ENCODE measurements at regions not wholly inside any gene's neighbourhood (a gene's known extent, or its start where the extent isn't known, plus 50 kb on each side); places are given as distances from the start of the nearest gene placed in this dataset.
A peak's percentile ranks its signal among the peaks of the same experiment; 100 is the strongest.

DNA sequence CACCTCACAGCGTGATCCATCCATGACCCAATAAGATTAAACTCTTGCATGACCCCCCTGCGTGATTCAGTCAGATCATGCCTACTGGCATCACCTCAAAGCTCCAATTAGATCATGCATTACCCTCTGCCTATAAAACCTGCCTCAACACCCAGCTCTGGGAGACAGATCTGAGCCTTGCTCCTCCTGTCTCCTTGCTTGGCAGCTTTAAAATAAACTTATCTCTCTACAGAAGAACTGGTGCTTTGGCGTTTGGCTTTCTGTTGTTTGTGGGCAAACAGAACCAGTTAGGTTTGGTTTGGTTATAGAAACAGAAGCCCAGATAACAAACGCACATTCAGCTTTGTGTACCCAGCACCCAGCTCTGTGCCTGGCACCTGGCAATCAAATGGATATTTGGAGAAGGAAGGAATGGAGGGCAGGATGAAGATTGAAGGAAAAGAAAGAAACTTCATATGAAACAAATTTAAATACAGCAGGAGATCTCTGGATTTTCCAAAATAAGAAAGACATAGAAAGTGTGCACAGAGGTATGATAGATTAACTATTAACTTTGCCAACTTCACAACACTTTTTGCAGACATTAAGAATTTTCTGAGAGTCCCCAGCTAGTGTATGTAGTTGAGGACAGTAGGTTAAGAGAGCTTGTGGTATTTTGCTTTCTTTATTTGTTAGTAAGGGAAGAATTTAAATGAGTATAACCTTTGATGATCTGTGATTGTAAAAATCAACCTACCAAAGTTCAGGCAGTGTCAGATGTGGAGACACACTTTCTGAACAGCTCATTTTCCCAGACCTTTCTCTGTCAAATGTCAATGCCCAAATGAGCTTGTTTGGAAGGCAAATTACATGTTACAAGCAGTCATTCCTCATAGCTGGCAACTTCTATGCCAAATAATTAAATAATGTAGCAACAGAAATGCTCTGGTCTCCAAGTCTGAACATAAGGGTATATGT lies 102.1 kb upstream of the ASTN2 start:
- no peak for DNase-seq (ENCODE audit: insufficient read length)
- TF ChIP-seq POLR2AphosphoS5 (IDR thresholded peaks at IDR 0.05; ENCODE audit: low read depth, low read length) (no peak), POLR2A (IDR thresholded peaks at IDR 0.05; ENCODE audit: low read depth, low read length) (no peak), TAF1 (IDR thresholded peaks at IDR 0.05; ENCODE audit: borderline replicate concordance, low read depth, low read length) (no peak)
- FAIRE-seq: no peak

- DNase-seq (ENCODE audit: insufficient read length) (no peak), FAIRE-seq (no peak)
- TF ChIP-seq POLR2AphosphoS5 (IDR thresholded peaks at IDR 0.05; ENCODE audit: low read depth, low read length) (no peak), TAF1 (IDR thresholded peaks at IDR 0.05; ENCODE audit: borderline replicate concordance, low read depth, low read length) (no peak), POLR2A (IDR thresholded peaks at IDR 0.05; ENCODE audit: low read depth, low read length) (no peak)
Observed at GRCh38 chr9:117511852-117512481, 97.1 kb upstream of the ASTN2 start.

- DNase-seq (ENCODE audit: insufficient read length): no peak
- no peak for FAIRE-seq
- TF ChIP-seq POLR2AphosphoS5 (IDR thresholded peaks at IDR 0.05; ENCODE audit: low read depth, low read length): no peak
- no peak for TF ChIP-seq POLR2A (IDR thresholded peaks at IDR 0.05; ENCODE audit: low read depth, low read length)
Observed at GRCh38 chr9:117496307-117496706, 81.5 kb upstream of the ASTN2 start.

GRCh38 chr9:117494401-117495090 lies 79.7 kb upstream of the ASTN2 start:
- FAIRE-seq: no peak

DNA sequence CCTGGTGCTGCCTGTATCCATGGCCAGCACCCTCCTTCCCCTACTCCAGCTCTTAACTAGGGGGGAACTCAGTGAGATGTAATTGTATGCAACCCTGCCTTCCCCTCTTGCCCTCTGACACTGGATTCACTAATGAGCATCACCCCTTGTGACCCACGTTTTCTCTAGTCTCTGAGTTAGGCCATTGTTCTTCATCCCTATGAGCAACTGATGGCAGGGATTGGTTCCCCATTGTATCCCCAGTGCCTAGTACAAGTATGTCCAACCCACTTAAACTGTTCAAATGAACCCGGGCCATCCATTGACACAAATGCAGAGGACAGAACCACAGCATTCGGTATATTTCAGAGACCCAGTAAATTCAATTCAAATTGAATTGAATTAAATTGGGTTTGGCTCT lies 77.6 kb upstream of the ASTN2 start:
- FAIRE-seq: no peak
- TF ChIP-seq POLR2AphosphoS5 (IDR thresholded peaks at IDR 0.05; ENCODE audit: low read depth, low read length) (no peak), POLR2A (IDR thresholded peaks at IDR 0.05; ENCODE audit: low read depth, low read length) (no peak), TAF1 (IDR thresholded peaks at IDR 0.05; ENCODE audit: borderline replicate concordance, low read depth, low read length) (no peak)

More at GRCh38 chr9:117494401-117495090, 79.7 kb upstream of the ASTN2 start:
- no peak for TF ChIP-seq POLR2AphosphoS5 (IDR thresholded peaks at IDR 0.05; ENCODE audit: low read depth, low read length)
- no peak for TF ChIP-seq TAF1 (IDR thresholded peaks at IDR 0.05; ENCODE audit: borderline replicate concordance, low read depth, low read length)
- no peak for TF ChIP-seq POLR2A (IDR thresholded peaks at IDR 0.05; ENCODE audit: low read depth, low read length)
- no peak for DNase-seq (ENCODE audit: insufficient read length)

DNA sequence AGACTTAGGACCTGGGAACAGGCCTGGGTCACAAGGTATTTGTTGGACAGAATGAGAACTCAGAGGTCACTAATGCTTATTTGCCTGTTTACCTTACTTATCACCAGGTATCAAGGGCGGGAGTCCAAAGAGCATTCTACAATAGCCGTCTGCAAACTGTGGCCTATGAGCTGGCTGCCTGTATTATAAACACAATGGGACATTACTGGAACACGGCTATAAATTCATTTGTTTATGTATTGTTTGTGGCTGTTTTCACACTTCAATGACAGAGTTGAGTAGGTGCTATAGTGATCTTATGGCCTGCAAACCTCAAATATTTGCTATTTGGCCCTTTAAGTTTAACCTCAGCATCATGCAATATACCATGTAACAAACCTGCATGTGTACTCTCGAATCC lies 76.6 kb upstream of the ASTN2 start:
- FAIRE-seq (no peak), DNase-seq (ENCODE audit: insufficient read length) (no peak)
- TF ChIP-seq TAF1 (IDR thresholded peaks at IDR 0.05; ENCODE audit: borderline replicate concordance, low read depth, low read length) (no peak), POLR2AphosphoS5 (IDR thresholded peaks at IDR 0.05; ENCODE audit: low read depth, low read length) (no peak), POLR2A (IDR thresholded peaks at IDR 0.05; ENCODE audit: low read depth, low read length) (no peak)

More for the DNA sequence above, 77.6 kb upstream of the ASTN2 start:
- DNase-seq (ENCODE audit: insufficient read length): no peak

DNA sequence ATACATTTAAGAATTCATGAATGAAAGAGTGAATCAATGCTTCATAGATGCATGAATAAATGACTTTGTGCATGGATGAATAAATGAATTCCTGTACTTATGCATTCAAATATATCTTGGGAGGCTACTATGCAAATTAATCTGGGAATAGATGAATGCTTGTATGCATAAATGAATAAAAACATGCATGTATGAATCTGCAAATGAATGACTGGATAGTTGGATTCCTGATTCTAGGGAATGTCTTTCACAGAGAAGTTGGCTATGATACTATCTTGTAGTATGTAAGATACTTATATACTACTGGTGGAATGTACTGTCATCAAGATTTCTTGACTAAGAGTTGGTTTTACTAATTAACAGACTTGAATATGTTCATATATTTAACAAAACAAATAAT lies 75.3 kb upstream of the ASTN2 start:
- no peak for TF ChIP-seq POLR2A (IDR thresholded peaks at IDR 0.05; ENCODE audit: low read depth, low read length)
- no peak for TF ChIP-seq TAF1 (IDR thresholded peaks at IDR 0.05; ENCODE audit: borderline replicate concordance, low read depth, low read length)
- TF ChIP-seq POLR2AphosphoS5 (IDR thresholded peaks at IDR 0.05; ENCODE audit: low read depth, low read length): no peak
- DNase-seq (ENCODE audit: insufficient read length) (no peak), FAIRE-seq (no peak)

- FAIRE-seq: no peak
- DNase-seq (ENCODE audit: insufficient read length): no peak
- TF ChIP-seq POLR2A (IDR thresholded peaks at IDR 0.05; ENCODE audit: low read depth, low read length) (no peak), POLR2AphosphoS5 (IDR thresholded peaks at IDR 0.05; ENCODE audit: low read depth, low read length) (no peak), TAF1 (IDR thresholded peaks at IDR 0.05; ENCODE audit: borderline replicate concordance, low read depth, low read length) (no peak)
Observed at GRCh38 chr9:117488659-117489058, 73.8 kb upstream of the ASTN2 start.

DNA sequence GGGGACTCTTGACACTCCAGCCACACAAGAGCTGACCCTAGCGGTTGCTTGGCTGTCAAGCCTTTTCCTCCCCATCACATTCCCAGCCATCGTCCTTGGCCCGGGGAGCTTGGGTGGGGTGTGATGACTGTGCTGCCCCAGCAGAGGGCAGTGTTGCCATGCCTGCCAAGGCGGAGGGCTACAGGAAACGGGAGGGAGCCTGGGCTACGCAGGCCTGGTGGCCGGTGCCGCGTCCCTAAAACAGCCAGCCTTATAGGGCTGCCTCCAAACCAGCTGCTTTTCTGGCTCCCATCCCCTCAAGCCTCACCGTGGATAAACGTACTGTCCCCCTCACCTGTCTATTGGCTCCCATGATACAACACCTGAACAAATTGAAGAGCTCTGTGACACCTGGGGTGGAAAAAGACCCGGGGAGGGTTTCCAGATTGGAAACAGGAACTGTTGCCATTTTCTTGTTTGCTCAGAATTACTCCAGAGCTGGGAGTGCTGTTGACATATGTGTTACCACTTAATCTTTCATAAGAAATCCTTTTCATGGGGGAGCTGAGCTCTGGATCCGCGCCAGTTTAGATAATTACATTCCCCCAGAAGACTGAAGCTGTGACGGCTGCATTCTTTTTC lies 72.8 kb upstream of the ASTN2 start:
- TF ChIP-seq POLR2AphosphoS5 (IDR thresholded peaks at IDR 0.05; ENCODE audit: low read depth, low read length): no peak
- TF ChIP-seq POLR2A (IDR thresholded peaks at IDR 0.05; ENCODE audit: low read depth, low read length): no peak
- TF ChIP-seq TAF1 (IDR thresholded peaks at IDR 0.05; ENCODE audit: borderline replicate concordance, low read depth, low read length): no peak
- FAIRE-seq (peak; percentile 89), DNase-seq (ENCODE audit: insufficient read length) (peak; percentile 50)

DNA sequence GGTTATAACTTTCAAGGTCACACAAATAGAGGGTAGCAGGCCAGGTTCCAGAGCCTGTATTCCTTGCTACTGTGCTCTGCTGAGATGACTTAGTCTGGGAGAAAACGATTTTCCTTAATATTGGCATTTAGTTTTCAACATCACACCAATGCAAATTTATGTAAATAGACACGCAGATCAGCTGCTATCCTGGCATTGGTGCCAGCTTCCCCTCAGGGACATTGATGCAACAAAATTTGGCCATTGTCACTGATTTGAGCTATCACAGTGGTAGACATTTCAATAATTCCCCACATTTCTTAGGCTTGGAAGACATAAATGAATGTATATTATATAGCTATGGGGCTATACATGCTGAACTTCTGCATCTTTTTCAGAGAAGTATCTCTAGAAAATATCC lies 71.6 kb upstream of the ASTN2 start:
- TF ChIP-seq TAF1 (IDR thresholded peaks at IDR 0.05; ENCODE audit: borderline replicate concordance, low read depth, low read length): no peak
- no peak for TF ChIP-seq POLR2AphosphoS5 (IDR thresholded peaks at IDR 0.05; ENCODE audit: low read depth, low read length)
- no peak for TF ChIP-seq POLR2A (IDR thresholded peaks at IDR 0.05; ENCODE audit: low read depth, low read length)
- FAIRE-seq (no peak), DNase-seq (ENCODE audit: insufficient read length) (no peak)

GRCh38 chr9:117485176-117485575 lies 70.3 kb upstream of the ASTN2 start:
- no peak for DNase-seq (ENCODE audit: insufficient read length)
- no peak for TF ChIP-seq TAF1 (IDR thresholded peaks at IDR 0.05; ENCODE audit: borderline replicate concordance, low read depth, low read length)
- TF ChIP-seq POLR2A (IDR thresholded peaks at IDR 0.05; ENCODE audit: low read depth, low read length): no peak
- TF ChIP-seq POLR2AphosphoS5 (IDR thresholded peaks at IDR 0.05; ENCODE audit: low read depth, low read length): no peak
- no peak for FAIRE-seq

Data from GM12892 (cell line).